ENCODE measurements at regions not wholly inside any gene's neighbourhood (a gene's known extent, or its start where the extent isn't known, plus 50 kb on each side); places are given as distances from the start of the nearest gene placed in this dataset.

GRCh38 chr13:55615081-55615480 lies 1525.6 kb upstream of the PRR20A start:
- ATAC-seq (ENCODE audit: low FRiP score in 2 of 2) (no peak), DNase-seq (no peak)
- Histone ChIP-seq H3K27ac (no peak overlapping the region), H3K9me3 (no peaks in the 10 kb centered on the region), H3K36me3 (no peaks in the 10 kb centered on the region), H3K27me3 (no peaks in the 10 kb centered on the region), H3K4me1 (no peaks in the 10 kb centered on the region), H3K4me3 (no peak overlapping the region)
- WGBS, 2 donors, result 68 to 72% methylated on average over 1 of the region's 1 CpG
- TF ChIP-seq CTCF (IDR thresholded peaks at IDR 0.05), result no peak
- TF ChIP-seq POLR2A (IDR thresholded peaks at IDR 0.05), result no peak
- TF ChIP-seq EP300 (IDR thresholded peaks at IDR 0.05), result no peak
- TF ChIP-seq POLR2AphosphoS5 (IDR thresholded peaks at IDR 0.05), result no peak

- TF ChIP-seq POLR2A (IDR thresholded peaks at IDR 0.05) (no peak), EP300 (IDR thresholded peaks at IDR 0.05) (no peak), POLR2AphosphoS5 (IDR thresholded peaks at IDR 0.05) (no peak)
- Histone ChIP-seq H3K27me3 (no peaks in the 10 kb centered on the region), H3K4me3 (no peak overlapping the region), H3K9me3 (no peaks in the 10 kb centered on the region), H3K4me1 (no peaks in the 10 kb centered on the region), H3K27ac (no peak overlapping the region), H3K36me3 (no peaks in the 10 kb centered on the region)
- DNase-seq, result no peak
- WGBS, 2 donors, result 86 to 92% methylated on average over 3 of the region's 3 CpGs
- ATAC-seq (ENCODE audit: low FRiP score in 2 of 2), result no peak
Observed at GRCh38 chr13:55617241-55617640, 1523.5 kb upstream of the PRR20A start.

- Histone ChIP-seq H3K4me3 (no peak overlapping the region), H3K36me3 (no peaks in the 10 kb centered on the region), H3K27me3 (no peaks in the 10 kb centered on the region), H3K9me3 (no peaks in the 10 kb centered on the region), H3K27ac (no peak overlapping the region), H3K4me1 (no peaks in the 10 kb centered on the region)
- no peak for TF ChIP-seq POLR2AphosphoS5 (IDR thresholded peaks at IDR 0.05)
- no peak for TF ChIP-seq CTCF (IDR thresholded peaks at IDR 0.05)
- no peak for TF ChIP-seq POLR2A (IDR thresholded peaks at IDR 0.05)
- no peak for TF ChIP-seq EP300 (IDR thresholded peaks at IDR 0.05)
- DNase-seq (no peak), ATAC-seq (ENCODE audit: low FRiP score in 2 of 2) (no peak)
- WGBS, 2 donors, result 66 to 78% methylated on average over 2 of the region's 2 CpGs
Observed at GRCh38 chr13:55627221-55627620, 1513.5 kb upstream of the PRR20A start.

GRCh38 chr13:55632402-55632801 lies 1508.3 kb upstream of the PRR20A start:
- no peaks in the 10 kb centered on the region for H3K4me1 ChIP-seq
- TF ChIP-seq CTCF (IDR thresholded peaks at IDR 0.05), result no peak
- H3K36me3 ChIP-seq, result no peaks in the 10 kb centered on the region
- ATAC-seq (ENCODE audit: low FRiP score in 2 of 2) (no peak), DNase-seq (no peak)
- H3K27me3 ChIP-seq, result no peaks in the 10 kb centered on the region
- H3K27ac ChIP-seq, result no peak overlapping the region
- H3K9me3 ChIP-seq, result peaks cover 0 to 4% (median 1%) of the 10 kb centered on the region in 4 donors
- H3K4me3 ChIP-seq, result no peak overlapping the region

- H3K27me3 ChIP-seq, result no peaks in the 10 kb centered on the region
- H3K4me1 ChIP-seq, result no peaks in the 10 kb centered on the region
- H3K9me3 ChIP-seq, result no peaks in the 10 kb centered on the region
- DNase-seq, result no peak
- no peak for ATAC-seq (ENCODE audit: low FRiP score in 2 of 2)
- no peak overlapping the region for H3K27ac ChIP-seq
- TF ChIP-seq CTCF (IDR thresholded peaks at IDR 0.05), result no peak
- no peak for TF ChIP-seq EP300 (IDR thresholded peaks at IDR 0.05)
- no peak for TF ChIP-seq POLR2A (IDR thresholded peaks at IDR 0.05)
- no peak for TF ChIP-seq POLR2AphosphoS5 (IDR thresholded peaks at IDR 0.05)
- no peak overlapping the region for H3K4me3 ChIP-seq
- H3K36me3 ChIP-seq, result no peaks in the 10 kb centered on the region
- 59 to 84% methylated on average over 1 of the region's 1 CpG for WGBS, 2 donors
Observed at GRCh38 chr13:55649485-55649884, 1491.2 kb upstream of the PRR20A start.
